Activated CD4-positive, alpha-beta memory T cell treated with anti-CD3 and anti-CD28 coated beads, Interleukin-2, amount 10 ng/mL, durations not matched to agents 7 days and 5 days (primary cell): ENCODE measurements at regions not wholly inside any gene's neighbourhood (a gene's known extent, or its start where the extent isn't known, plus 50 kb on each side); places are given as distances from the start of the nearest gene placed in this dataset.
"Not testable (repeated sequence)": the region's sequence is repeated elsewhere in the genome, so short reads cannot be mapped to it uniquely, and the experiment has no call there.

Experiments
- CTCF ChIA-PET: fragments of 350-600 bp; sonication (Branson Sonifier 250); formaldehyde crosslinking; loops from one replicate; lab custom pipeline; 2021; ENCODE audit warnings: antibody characterized with exemption, inconsistent platforms; lab: Charles Lee
- POLR2A ChIA-PET: fragments of 350-600 bp; sonication (Branson Sonifier 250); formaldehyde crosslinking; loops from one replicate; lab custom pipeline; 2021; ENCODE audit warnings: antibody characterized with exemption; lab: Charles Lee
- DNase-seq: peaks from one replicate; pipeline ENCODE4 v3.0.0-alpha.2; 2020
- H3K27ac Mint-ChIP-seq: one replicate; pipeline ENCODE4 v1.8.0; 2021; ENCODE audit warnings: mild to moderate bottlenecking, mixed read lengths
- H3K27me3 Mint-ChIP-seq: one replicate; pipeline ENCODE4 v1.8.0; 2021; ENCODE audit warnings: mixed read lengths
- H3K36me3 Mint-ChIP-seq: one replicate; pipeline ENCODE4 v1.8.0; 2021; ENCODE audit warnings: low read depth, mixed read lengths
- H3K4me1 Mint-ChIP-seq: one replicate; pipeline ENCODE4 v1.8.0; 2021; ENCODE audit warnings: mixed read lengths
- H3K4me3 Mint-ChIP-seq: one replicate; pipeline ENCODE4 v1.8.0; 2021; ENCODE audit warnings: mild to moderate bottlenecking, mixed read lengths
- H3K9me3 Mint-ChIP-seq: one replicate; pipeline ENCODE4 v1.8.0; 2021; ENCODE audit warnings: mixed read lengths

GRCh38 chr3:3675186-3675585 is 124.0 kb upstream of the LRRN1 start:
- no peak for DNase-seq
- no peaks in the 10 kb centered on the region for H3K27me3 Mint-ChIP-seq
- no peak overlapping the region for H3K27ac Mint-ChIP-seq
- H3K4me1 Mint-ChIP-seq: no peaks in the 10 kb centered on the region
- no peaks in the 10 kb centered on the region for H3K9me3 Mint-ChIP-seq
- no peak overlapping the region for H3K4me3 Mint-ChIP-seq
- CTCF ChIA-PET: no interaction called here
- no peaks in the 10 kb centered on the region for H3K36me3 Mint-ChIP-seq
- POLR2A ChIA-PET: no interaction called here

GRCh38 chr3:3666664-3667063 is 132.6 kb upstream of the LRRN1 start:
- CTCF ChIA-PET: no interaction called here
- Mint-ChIP-seq H3K27ac (no peak overlapping the region), H3K4me3 (no peak overlapping the region), H3K36me3 (no peaks in the 10 kb centered on the region), H3K4me1 (no peaks in the 10 kb centered on the region), H3K9me3 (peaks cover 5% of the 10 kb centered on the region), H3K27me3 (no peaks in the 10 kb centered on the region)
- DNase-seq: no peak
- POLR2A ChIA-PET: no interaction called here

- Mint-ChIP-seq H3K9me3 (peaks cover 5% of the 10 kb centered on the region), H3K4me1 (no peaks in the 10 kb centered on the region), H3K4me3 (no peak overlapping the region), H3K27ac (no peak overlapping the region), H3K27me3 (no peaks in the 10 kb centered on the region), H3K36me3 (no peaks in the 10 kb centered on the region)
- ChIA-PET POLR2A (no interaction called here), CTCF (no interaction called here)
- DNase-seq: no peak
Observed at GRCh38 chr3:3665961-3666640, 133.1 kb upstream of the LRRN1 start.

- POLR2A ChIA-PET: no interaction called here
- CTCF ChIA-PET: no interaction called here
Observed at GRCh38 chr3:3665546-3665945, 133.7 kb upstream of the LRRN1 start.

GRCh38 chr3:3664935-3665334 is 134.3 kb upstream of the LRRN1 start:
- H3K9me3 Mint-ChIP-seq: peaks cover 5% of the 10 kb centered on the region
- H3K27me3 Mint-ChIP-seq: no peaks in the 10 kb centered on the region
- ChIA-PET POLR2A (no interaction called here), CTCF (no interaction called here)
- H3K4me3 Mint-ChIP-seq: no peak overlapping the region
- H3K4me1 Mint-ChIP-seq: no peaks in the 10 kb centered on the region
- DNase-seq: no peak
- H3K36me3 Mint-ChIP-seq: no peaks in the 10 kb centered on the region
- H3K27ac Mint-ChIP-seq: no peak overlapping the region

More at GRCh38 chr3:3665546-3665945, 133.7 kb upstream of the LRRN1 start:
- H3K36me3 Mint-ChIP-seq: no peaks in the 10 kb centered on the region
- H3K4me1 Mint-ChIP-seq: no peaks in the 10 kb centered on the region
- H3K9me3 Mint-ChIP-seq: peaks cover 5% of the 10 kb centered on the region
- DNase-seq: no peak
- no peak overlapping the region for H3K27ac Mint-ChIP-seq
- no peak overlapping the region for H3K4me3 Mint-ChIP-seq
- H3K27me3 Mint-ChIP-seq: no peaks in the 10 kb centered on the region

GRCh38 chr3:3662610-3663009 is 136.6 kb upstream of the LRRN1 start:
- no peaks in the 10 kb centered on the region for H3K4me1 Mint-ChIP-seq
- ChIA-PET CTCF (no interaction called here), POLR2A (no interaction called here)
- H3K4me3 Mint-ChIP-seq: no peak overlapping the region
- no peak overlapping the region for H3K27ac Mint-ChIP-seq
- H3K9me3 Mint-ChIP-seq: peaks cover 2% of the 10 kb centered on the region
- no peaks in the 10 kb centered on the region for H3K27me3 Mint-ChIP-seq
- DNase-seq: no peak
- H3K36me3 Mint-ChIP-seq: no peaks in the 10 kb centered on the region

GRCh38 chr3:3654916-3655315 is 144.3 kb upstream of the LRRN1 start:
- ChIA-PET CTCF (no interaction called here), POLR2A (no interaction called here)
- Mint-ChIP-seq H3K27ac (no peak overlapping the region), H3K27me3 (no peaks in the 10 kb centered on the region), H3K4me1 (no peaks in the 10 kb centered on the region), H3K9me3 (peaks cover 2% of the 10 kb centered on the region), H3K36me3 (no peaks in the 10 kb centered on the region), H3K4me3 (no peak overlapping the region)
- no peak for DNase-seq

- Mint-ChIP-seq H3K27me3 (no peaks in the 10 kb centered on the region), H3K4me3 (no peak overlapping the region), H3K4me1 (no peaks in the 10 kb centered on the region), H3K9me3 (no peaks in the 10 kb centered on the region), H3K27ac (no peak overlapping the region), H3K36me3 (no peaks in the 10 kb centered on the region)
- ChIA-PET CTCF (no interaction called here), POLR2A (no interaction called here)
- DNase-seq: no peak
Observed at GRCh38 chr3:3648988-3649679, 150.1 kb upstream of the LRRN1 start.

- no peaks in the 10 kb centered on the region for H3K27me3 Mint-ChIP-seq
- POLR2A ChIA-PET: no interaction called here
- CTCF ChIA-PET: no interaction called here
Observed at GRCh38 chr3:3646934-3647333, 152.3 kb upstream of the LRRN1 start.

GRCh38 chr3:3646103-3646844 is 153.0 kb upstream of the LRRN1 start:
- DNase-seq, H3K9me3 Mint-ChIP-seq, H3K27ac Mint-ChIP-seq, POLR2A ChIA-PET, H3K4me3 Mint-ChIP-seq, CTCF ChIA-PET, H3K4me1 Mint-ChIP-seq, H3K27me3 Mint-ChIP-seq, H3K36me3 Mint-ChIP-seq: not testable (repeated sequence)

More at GRCh38 chr3:3646934-3647333, 152.3 kb upstream of the LRRN1 start:
- H3K27ac Mint-ChIP-seq: no peak overlapping the region
- H3K9me3 Mint-ChIP-seq: no peaks in the 10 kb centered on the region
- H3K36me3 Mint-ChIP-seq: no peaks in the 10 kb centered on the region
- H3K4me3 Mint-ChIP-seq: no peak overlapping the region
- H3K4me1 Mint-ChIP-seq: no peaks in the 10 kb centered on the region
- DNase-seq: no peak

GRCh38 chr3:3641877-3642455 is 157.3 kb upstream of the LRRN1 start:
- ChIA-PET CTCF (no interaction called here), POLR2A (no interaction called here)
- Mint-ChIP-seq H3K27me3 (no peaks in the 10 kb centered on the region), H3K9me3 (no peaks in the 10 kb centered on the region), H3K4me1 (no peaks in the 10 kb centered on the region), H3K27ac (no peak overlapping the region), H3K4me3 (no peak overlapping the region), H3K36me3 (no peaks in the 10 kb centered on the region)
- no peak for DNase-seq

GRCh38 chr3:3639078-3639477 is 160.2 kb upstream of the LRRN1 start:
- no peak for DNase-seq
- Mint-ChIP-seq H3K27me3 (no peaks in the 10 kb centered on the region), H3K4me3 (no peak overlapping the region), H3K4me1 (no peaks in the 10 kb centered on the region), H3K9me3 (no peaks in the 10 kb centered on the region), H3K27ac (no peak overlapping the region), H3K36me3 (no peaks in the 10 kb centered on the region)
- ChIA-PET POLR2A (no interaction called here), CTCF (no interaction called here)

- ChIA-PET POLR2A (no interaction called here), CTCF (no interaction called here)
- Mint-ChIP-seq H3K36me3 (no peaks in the 10 kb centered on the region), H3K27ac (no peak overlapping the region), H3K27me3 (no peaks in the 10 kb centered on the region), H3K4me1 (no peaks in the 10 kb centered on the region), H3K4me3 (no peak overlapping the region), H3K9me3 (no peaks in the 10 kb centered on the region)
- no peak for DNase-seq
Observed at GRCh38 chr3:3636815-3637214, 162.4 kb upstream of the LRRN1 start.
